ENCODE measurements at regions not wholly inside any gene's neighbourhood (a gene's known extent, or its start where the extent isn't known, plus 50 kb on each side); places are given as distances from the start of the nearest gene placed in this dataset.
A peak's percentile ranks its signal among the peaks of the same experiment; 100 is the strongest.

GRCh38 chr1:68378296-68379084 is 71.3 kb downstream of the RPE65 start:
- DNase-seq, result peak; percentile 80

- DNase-seq, result no peak
These were observed 72.7 kb downstream of the RPE65 start for GRCh38 chr1:68377098-68377497.

DNA sequence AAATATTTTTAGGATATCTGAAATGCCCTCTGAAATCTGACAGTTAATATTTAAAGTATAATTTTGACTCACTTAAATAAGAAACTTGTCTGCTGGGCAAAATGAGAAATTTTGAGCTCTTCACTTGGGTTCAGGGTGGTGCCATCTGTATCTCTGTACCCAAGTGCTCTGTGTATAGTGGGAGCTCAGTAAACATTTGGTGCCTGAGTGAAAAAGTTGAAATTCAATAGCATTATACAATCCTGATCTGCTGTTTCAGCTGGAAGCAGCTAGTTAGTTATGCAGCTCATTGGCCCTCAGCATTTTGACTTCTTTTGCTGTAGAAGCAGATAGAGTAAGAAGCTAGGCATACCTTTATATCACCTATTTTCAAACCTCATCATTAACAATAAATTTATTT is 73.3 kb downstream of the RPE65 start:
- no peak for DNase-seq

- DNase-seq, result peak; percentile 49
These were observed 73.8 kb downstream of the RPE65 start for GRCh38 chr1:68375919-68376318.

- no peak for DNase-seq
These were observed 76.6 kb downstream of the RPE65 start for GRCh38 chr1:68373173-68373572.

- no peak for DNase-seq
These were observed 77.3 kb downstream of the RPE65 start for GRCh38 chr1:68372487-68372886.

- DNase-seq, result no peak
These were observed 79.4 kb downstream of the RPE65 start for GRCh38 chr1:68370101-68370915.

DNA sequence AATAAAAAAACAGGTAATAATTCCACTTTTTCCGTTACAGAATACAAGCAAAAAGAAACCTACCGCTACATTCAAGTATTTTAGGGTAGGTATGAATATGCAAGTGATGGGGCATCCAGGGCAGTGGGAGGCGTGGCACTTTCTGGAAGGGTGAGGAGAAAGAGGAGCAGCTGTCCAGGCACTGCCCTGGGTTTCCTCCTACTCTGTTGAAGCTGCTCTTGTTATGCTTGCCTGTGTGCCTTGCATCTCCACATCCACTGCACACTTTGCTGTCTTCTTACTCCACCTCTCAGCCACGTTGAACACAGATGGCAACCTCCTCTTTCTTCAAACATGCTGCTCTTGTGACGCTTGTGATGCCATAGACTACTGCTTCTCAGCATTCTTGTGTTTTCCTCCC is 83.2 kb downstream of the RPE65 start:
- DNase-seq, result no peak

- DNase-seq, result no peak
These were observed 83.9 kb downstream of the RPE65 start for GRCh38 chr1:68365709-68366382.

DNA sequence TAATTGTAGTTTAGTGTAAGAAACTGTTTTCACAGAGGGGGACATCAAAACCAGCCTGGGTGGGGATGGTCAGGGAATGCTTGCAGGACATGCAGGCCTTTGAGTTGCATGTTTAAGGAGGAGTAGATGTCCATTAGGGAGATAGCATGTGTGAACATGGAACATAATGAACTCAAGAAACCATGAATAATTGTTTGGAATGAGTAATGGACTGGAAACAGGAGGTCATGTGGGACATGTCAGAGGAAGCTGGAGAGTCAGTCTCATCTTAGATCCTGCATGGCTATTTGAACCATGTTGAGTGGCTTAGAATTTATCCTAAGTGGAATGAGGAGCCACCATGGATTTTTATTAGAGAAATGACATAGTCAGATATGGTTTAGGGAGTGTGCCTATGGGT is 86.4 kb downstream of the RPE65 start:
- no peak for DNase-seq

GRCh38 chr1:68361346-68361910 is 88.3 kb downstream of the RPE65 start:
- DNase-seq, result peak; percentile 75

GRCh38 chr1:68359045-68359444 is 90.7 kb downstream of the RPE65 start:
- DNase-seq, result no peak

- peak; percentile 15 for DNase-seq
These were observed 91.3 kb downstream of the RPE65 start for GRCh38 chr1:68358439-68358838.

GRCh38 chr1:68355614-68356013 is 94.1 kb downstream of the RPE65 start:
- DNase-seq, result no peak

- no peak for DNase-seq
These were observed 97.6 kb downstream of the RPE65 start for GRCh38 chr1:68352202-68352601.

GRCh38 chr1:68347415-68347814 is 102.3 kb downstream of the RPE65 start:
- DNase-seq, result no peak

GRCh38 chr1:68346188-68346808 is 103.5 kb downstream of the RPE65 start:
- DNase-seq, result peak; percentile 27

DNA sequence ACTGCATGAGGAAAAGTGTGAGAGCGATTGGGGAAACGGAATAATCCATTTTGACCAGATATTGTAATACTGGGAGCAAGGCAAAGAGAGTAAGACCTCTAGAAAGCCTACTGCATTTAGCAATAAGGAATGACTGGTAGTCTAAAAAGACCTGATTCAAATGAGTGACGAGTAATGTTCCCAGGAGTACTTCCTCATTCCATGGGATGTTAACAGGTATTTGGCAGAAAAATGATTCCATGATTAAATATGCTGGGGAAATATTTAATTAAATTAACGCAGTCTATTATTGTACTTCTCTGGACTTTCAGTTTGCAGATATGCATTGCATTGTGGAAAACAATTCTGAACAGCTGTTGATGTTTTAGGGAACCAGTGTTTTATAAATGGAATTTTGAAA is 105.5 kb downstream of the RPE65 start:
- DNase-seq, result no peak

DNA sequence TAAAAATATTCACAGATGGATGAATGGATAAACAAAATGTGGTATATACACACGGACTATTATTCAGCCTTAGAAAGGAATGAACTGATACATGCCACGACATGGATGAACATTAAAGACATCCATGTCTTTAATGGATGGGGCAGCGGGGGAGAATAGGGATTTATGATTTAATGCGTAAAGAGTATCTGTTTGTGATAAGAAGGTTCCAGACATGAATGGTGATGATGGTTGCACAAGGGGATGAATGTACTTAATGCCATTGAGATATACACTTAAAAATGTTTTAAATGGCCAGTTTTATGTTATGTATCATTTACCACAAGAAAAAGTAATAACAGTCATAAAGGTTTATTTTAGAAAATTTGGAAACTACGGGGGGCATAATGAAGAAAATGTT is 108.6 kb upstream of the WLS start:
- DNase-seq, result no peak

DNA sequence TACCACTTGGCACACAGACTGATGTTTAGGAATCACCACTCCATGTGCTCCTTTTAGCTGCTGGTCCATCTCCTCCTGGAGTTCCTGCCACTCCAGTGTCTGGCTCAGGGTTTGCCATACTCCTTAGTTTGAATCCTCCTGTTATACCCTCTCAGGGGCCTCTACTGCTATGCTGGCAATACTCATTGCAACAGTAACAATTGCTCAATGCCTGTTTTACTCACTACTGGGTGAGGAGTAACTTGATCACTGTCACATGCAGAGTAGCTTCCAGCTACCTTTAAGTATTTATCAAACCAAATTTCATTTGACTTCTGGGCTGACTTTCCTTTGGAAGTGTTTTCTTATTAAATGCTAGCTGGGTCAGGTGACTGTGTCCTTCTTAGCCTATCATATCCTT is 107.2 kb upstream of the WLS start:
- DNase-seq, result no peak

DNA sequence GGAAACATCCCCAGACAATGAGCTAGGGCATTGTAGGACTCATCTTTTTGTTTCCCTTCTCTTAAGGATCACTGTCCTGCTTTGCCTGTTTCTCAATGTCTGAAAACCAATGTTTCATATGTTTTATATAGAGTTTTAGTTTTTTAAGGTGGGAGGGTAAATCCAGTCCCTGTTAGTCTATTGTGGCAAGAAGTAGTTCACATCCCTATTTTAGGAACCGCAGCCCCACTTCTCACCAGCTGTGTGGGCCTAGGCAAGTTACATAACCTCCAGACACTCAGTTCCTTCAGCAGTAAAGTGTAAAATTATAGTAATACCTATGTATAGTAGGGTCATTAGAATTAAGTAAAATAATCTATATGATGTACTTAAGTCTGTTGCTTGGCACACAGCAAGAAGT is 105.8 kb upstream of the WLS start:
- DNase-seq, result no peak

- no peak for DNase-seq
These were observed 99.7 kb upstream of the WLS start for GRCh38 chr1:68332041-68332440.
